NB4 (cell line): ENCODE measurements at regions not wholly inside any gene's neighbourhood (a gene's known extent, or its start where the extent isn't known, plus 50 kb on each side); places are given as distances from the start of the nearest gene placed in this dataset.

Source experiments
- POLR2A ChIP-seq: IDR thresholded peaks from 2 replicates; pipeline ENCODE4 v1.6.1; 2011; ENCODE audit warnings: mild to moderate bottlenecking; ENCODE audit not compliant: insufficient read length; ENCODE audit errors: extremely low read depth
- TF ChIP-seq, protein P1 (sequence below): IDR thresholded peaks from one replicate; pipeline ENCODE4 v1.5.1; 2012; ENCODE audit warnings: low read depth, low read length
- TF ChIP-seq, protein P2 (sequence below): IDR thresholded peaks from 2 replicates; pipeline ENCODE4 v1.6.1; 2011; ENCODE audit warnings: low read depth, low read length

DNA sequence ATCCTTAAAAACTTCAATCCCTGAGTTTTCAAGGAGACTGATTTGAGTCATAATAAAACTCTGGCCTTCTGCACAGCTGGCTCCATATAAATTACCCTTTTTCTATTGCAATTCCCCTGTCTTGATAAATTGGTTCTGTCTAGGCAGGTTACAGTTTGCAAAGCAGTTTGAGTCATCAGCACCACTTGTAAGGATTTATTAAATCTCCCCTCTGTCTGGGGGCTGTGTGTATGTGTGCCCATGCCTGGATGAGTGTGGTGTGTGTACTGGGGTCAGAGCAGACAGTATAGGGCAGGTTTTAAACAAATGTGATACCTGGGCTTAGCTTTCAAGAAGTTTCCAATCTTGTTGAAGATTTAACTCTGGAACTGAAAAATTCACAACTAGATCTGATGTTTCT is 228.6 kb downstream of the FNDC1 start:
- TF ChIP-seq, protein P1, sequence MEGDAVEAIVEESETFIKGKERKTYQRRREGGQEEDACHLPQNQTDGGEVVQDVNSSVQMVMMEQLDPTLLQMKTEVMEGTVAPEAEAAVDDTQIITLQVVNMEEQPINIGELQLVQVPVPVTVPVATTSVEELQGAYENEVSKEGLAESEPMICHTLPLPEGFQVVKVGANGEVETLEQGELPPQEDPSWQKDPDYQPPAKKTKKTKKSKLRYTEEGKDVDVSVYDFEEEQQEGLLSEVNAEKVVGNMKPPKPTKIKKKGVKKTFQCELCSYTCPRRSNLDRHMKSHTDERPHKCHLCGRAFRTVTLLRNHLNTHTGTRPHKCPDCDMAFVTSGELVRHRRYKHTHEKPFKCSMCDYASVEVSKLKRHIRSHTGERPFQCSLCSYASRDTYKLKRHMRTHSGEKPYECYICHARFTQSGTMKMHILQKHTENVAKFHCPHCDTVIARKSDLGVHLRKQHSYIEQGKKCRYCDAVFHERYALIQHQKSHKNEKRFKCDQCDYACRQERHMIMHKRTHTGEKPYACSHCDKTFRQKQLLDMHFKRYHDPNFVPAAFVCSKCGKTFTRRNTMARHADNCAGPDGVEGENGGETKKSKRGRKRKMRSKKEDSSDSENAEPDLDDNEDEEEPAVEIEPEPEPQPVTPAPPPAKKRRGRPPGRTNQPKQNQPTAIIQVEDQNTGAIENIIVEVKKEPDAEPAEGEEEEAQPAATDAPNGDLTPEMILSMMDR = no peak
- TF ChIP-seq POLR2A = no peak
- TF ChIP-seq, protein P2, sequence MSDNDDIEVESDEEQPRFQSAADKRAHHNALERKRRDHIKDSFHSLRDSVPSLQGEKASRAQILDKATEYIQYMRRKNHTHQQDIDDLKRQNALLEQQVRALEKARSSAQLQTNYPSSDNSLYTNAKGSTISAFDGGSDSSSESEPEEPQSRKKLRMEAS = no peak
